Liver (tissue), 8 donors: ENCODE measurements at regions not wholly inside any gene's neighbourhood (a gene's known extent, or its start where the extent isn't known, plus 50 kb on each side); places are given as distances from the start of the nearest gene placed in this dataset.
"Not testable (repeated sequence)": the region's sequence is repeated elsewhere in the genome, so short reads cannot be mapped to it uniquely, and the experiment has no call there.

ENCODE experiments used
- DNase-seq: peaks from one replicate; pipeline ENCODE4 v3.0.0-alpha.2; 2017; ENCODE audit warnings: low spot score
- H3K27ac ChIP-seq, 2 donors: one replicate each; pipeline ENCODE4 v1.7.0; 2013; ENCODE audit warnings: inconsistent platforms in 2 of 2, low read length in 2 of 2, control low read depth in 1 of 2, low read depth in 1 of 2, mild to moderate bottlenecking in 1 of 2
- H3K27me3 ChIP-seq, 4 donors: one replicate each; pipeline versions ENCODE4 v1.6.1 to v1.7.0; 2013; ENCODE audit warnings: low read length in 3 of 4, inconsistent platforms in 1 of 4, mild to moderate bottlenecking in 1 of 4, moderate library complexity in 1 of 4; ENCODE audit not compliant: control insufficient read depth in 4 of 4, insufficient read depth in 4 of 4
- H3K36me3 ChIP-seq, 4 donors: one replicate each; pipeline versions ENCODE4 v1.6.1 to v1.7.0; 2013; ENCODE audit warnings: low read length in 3 of 4, mild to moderate bottlenecking in 3 of 4, low read depth in 1 of 4, moderate library complexity in 1 of 4; ENCODE audit not compliant: control insufficient read depth in 4 of 4, insufficient read depth in 3 of 4
- H3K4me1 ChIP-seq, 4 donors: one replicate each; pipeline versions ENCODE4 v1.6.1 to v1.7.0; 2013; ENCODE audit warnings: low read length in 3 of 4, mild to moderate bottlenecking in 3 of 4, moderate library complexity in 1 of 4; ENCODE audit not compliant: control insufficient read depth in 4 of 4, insufficient read depth in 4 of 4
- H3K4me3 ChIP-seq, 3 donors: one replicate each; pipeline versions ENCODE4 v1.6.1 to v1.7.0; 2013; ENCODE audit warnings: low read length in 3 of 3, control low read depth in 1 of 3, low read depth in 1 of 3, mild to moderate bottlenecking in 1 of 3
- H3K9ac ChIP-seq, 2 donors: one replicate each; pipeline ENCODE4 v1.7.0; 2013; ENCODE audit warnings: low read length in 2 of 2, mild to moderate bottlenecking in 2 of 2, moderate library complexity in 2 of 2, control low read depth in 1 of 2, low read depth in 1 of 2
- H3K9me3 ChIP-seq, 4 donors: one replicate each; pipeline versions ENCODE4 v1.6.1 to v1.7.0; 2013; ENCODE audit warnings: low read length in 3 of 4; ENCODE audit not compliant: control insufficient read depth in 4 of 4
- ATF3 ChIP-seq: IDR thresholded peaks from 2 replicates; pipeline ENCODE4 v1.6.1; 2016; ENCODE audit warnings: antibody characterized with exemption
- CTCF ChIP-seq: fragments of 150-350 bp; IDR thresholded peaks from 2 replicates; pipeline ENCODE4 v1.5.1; 2017; ENCODE audit warnings: improper control_type of control experiment, low read depth, low read length; ENCODE audit not compliant: missing input control
- EGR1 ChIP-seq, 2 donors: IDR thresholded peaks; 2 replicates each; pipeline ENCODE4 v1.6.1; 2016 to 2018; ENCODE audit warnings: antibody characterized with exemption in 2 of 2, low read depth in 2 of 2
- FOXA1 ChIP-seq: IDR thresholded peaks from 2 replicates; pipeline ENCODE4 v1.6.1; 2016; ENCODE audit warnings: antibody characterized with exemption
- FOXA2 ChIP-seq: IDR thresholded peaks from 2 replicates; pipeline ENCODE4 v1.6.1; 2016; ENCODE audit warnings: antibody characterized with exemption
- GABPA ChIP-seq, 2 donors: IDR thresholded peaks in 1 of 2; conservative IDR thresholded peaks in 1 of 2; 2 replicates each; pipeline ENCODE4 v1.6.1; 2016; ENCODE audit warnings: antibody characterized with exemption in 2 of 2, mild to moderate bottlenecking in 1 of 2, moderate library complexity in 1 of 2
- HNF4A ChIP-seq, 2 donors: conservative IDR thresholded peaks; 2 replicates each; pipeline ENCODE4 v1.6.1; 2016; ENCODE audit warnings: antibody characterized with exemption in 2 of 2, mild to moderate bottlenecking in 2 of 2
- HNF4G ChIP-seq: IDR thresholded peaks from 2 replicates; pipeline ENCODE4 v1.6.1; 2016; ENCODE audit warnings: antibody characterized with exemption
- JUND ChIP-seq, 2 donors: IDR thresholded peaks; 2 replicates each; pipeline ENCODE4 v1.6.1; 2016; ENCODE audit warnings: antibody characterized with exemption in 2 of 2
- MAX ChIP-seq: IDR thresholded peaks from 2 replicates; pipeline ENCODE4 v1.6.1; 2016; ENCODE audit warnings: antibody characterized with exemption
- NR2F2 ChIP-seq: IDR thresholded peaks from 2 replicates; pipeline ENCODE4 v1.6.1; 2016; ENCODE audit warnings: antibody characterized with exemption
- RAD21 ChIP-seq, 2 donors: IDR thresholded peaks; 2 replicates each; pipeline ENCODE4 v1.6.1; 2016; ENCODE audit warnings: antibody characterized with exemption in 2 of 2, mild to moderate bottlenecking in 2 of 2
- REST ChIP-seq: IDR thresholded peaks from 2 replicates; pipeline ENCODE4 v1.6.1; 2016; ENCODE audit warnings: antibody characterized with exemption, mild to moderate bottlenecking
- RXRA ChIP-seq, 2 donors: IDR thresholded peaks; 2 replicates each; pipeline ENCODE4 v1.6.1; 2017 to 2018; ENCODE audit warnings: antibody characterized with exemption in 2 of 2, mild to moderate bottlenecking in 1 of 2
- SP1 ChIP-seq: IDR thresholded peaks from 2 replicates; pipeline ENCODE4 v1.6.1; 2018; ENCODE audit warnings: antibody characterized with exemption, mild to moderate bottlenecking
- TAF1 ChIP-seq: conservative IDR thresholded peaks from 2 replicates; pipeline ENCODE4 v1.6.1; 2016; ENCODE audit warnings: antibody characterized with exemption, mild to moderate bottlenecking
- YY1 ChIP-seq: IDR thresholded peaks from 2 replicates; pipeline ENCODE4 v1.6.1; 2016; ENCODE audit warnings: antibody characterized with exemption, mild to moderate bottlenecking
- ZBTB33 ChIP-seq: IDR thresholded peaks from 2 replicates; pipeline ENCODE4 v1.6.1; 2016; ENCODE audit warnings: antibody characterized with exemption
- WGBS: extraction: QIAGEN DNeasy Blood & Tissue Kit; methylation state at CpG from one replicate; pipeline ENCODE4 v1.1.7; 2013; 5-methylcytosine and 5-hydroxymethylcytosine counted together
- donor health status: healthy.
- donor health status: healthy.
- donor health status: healthy.
- donor health status: healthy.
- donor health status: healthy.

GRCh38 chr4:106565727-106566126 is 197.1 kb upstream of the GIMD1 start:
- 80% methylated on average over 2 of the region's 2 CpGs for WGBS
- no peaks in the 10 kb centered on the region for H3K9me3 ChIP-seq
- H3K4me3 ChIP-seq: no peak overlapping the region
- no peak overlapping the region for H3K27ac ChIP-seq
- H3K9ac ChIP-seq: no peak overlapping the region
- no peaks in the 10 kb centered on the region for H3K27me3 ChIP-seq
- no peaks in the 10 kb centered on the region for H3K36me3 ChIP-seq
- no peak for DNase-seq
- TF ChIP-seq YY1: no peak
- no peak for TF ChIP-seq MAX
- no peak for TF ChIP-seq NR2F2
- no peak for TF ChIP-seq GABPA (IDR thresholded peaks at IDR 0.05 in 1 of 2, conservative IDR thresholded peaks at IDR 0.05 in 1 of 2)
- TF ChIP-seq HNF4G: no peak
- TF ChIP-seq FOXA1: no peak
- no peak for TF ChIP-seq JUND (IDR thresholded peaks at IDR 0.05)
- H3K4me1 ChIP-seq: no peaks in the 10 kb centered on the region

- DNase-seq, H3K9me3 ChIP-seq, H3K4me1 ChIP-seq, H3K4me3 ChIP-seq, H3K27me3 ChIP-seq, H3K36me3 ChIP-seq, H3K27ac ChIP-seq, H3K9ac ChIP-seq: not testable (repeated sequence)
- 80% methylated on average over 11 of the region's 11 CpGs for WGBS
These were observed 195.1 kb upstream of the GIMD1 start for GRCh38 chr4:106563637-106564036.

GRCh38 chr4:106551724-106552123 is 183.1 kb upstream of the GIMD1 start:
- no peaks in the 10 kb centered on the region for H3K36me3 ChIP-seq
- H3K4me1 ChIP-seq: no peaks in the 10 kb centered on the region
- peaks cover 0 to 2% (median 0%) of the 10 kb centered on the region in 4 donors for H3K27me3 ChIP-seq
- H3K9me3 ChIP-seq: no peaks in the 10 kb centered on the region
- H3K9ac ChIP-seq: no peak overlapping the region
- TF ChIP-seq JUND (IDR thresholded peaks at IDR 0.05) (no peak), HNF4A (conservative IDR thresholded peaks at IDR 0.05) (no peak), MAX (no peak), NR2F2 (no peak), HNF4G (no peak), SP1 (no peak), RAD21 (IDR thresholded peaks at IDR 0.05) (no peak), YY1 (no peak), REST (no peak), ZBTB33 (no peak), GABPA (IDR thresholded peaks at IDR 0.05 in 1 of 2, conservative IDR thresholded peaks at IDR 0.05 in 1 of 2) (no peak), TAF1 (no peak), FOXA2 (no peak), EGR1 (IDR thresholded peaks at IDR 0.05; ENCODE audit: low read depth in 2 of 2) (no peak), CTCF (no peak), FOXA1 (no peak), ATF3 (no peak), RXRA (IDR thresholded peaks at IDR 0.05) (no peak)
- no peak for DNase-seq
- no peak overlapping the region for H3K4me3 ChIP-seq
- H3K27ac ChIP-seq: no peak overlapping the region
- 93% methylated on average over 2 of the region's 2 CpGs for WGBS
